ENCODE measurements at regions not wholly inside any gene's neighbourhood (a gene's known extent, or its start where the extent isn't known, plus 50 kb on each side); places are given as distances from the start of the nearest gene placed in this dataset.

- TF ChIP-seq POLR2A (IDR thresholded peaks at IDR 0.05): no peak
- TF ChIP-seq CTCF (IDR thresholded peaks at IDR 0.05): no peak
- no peak for TF ChIP-seq EP300 (IDR thresholded peaks at IDR 0.05)
Measured at GRCh38 chr1:195501118-195501517, 1107.1 kb downstream of the KCNT2 start.
